ENCODE measurements at regions not wholly inside any gene's neighbourhood (a gene's known extent, or its start where the extent isn't known, plus 50 kb on each side); places are given as distances from the start of the nearest gene placed in this dataset.
A peak's percentile ranks its signal among the peaks of the same experiment; 100 is the strongest.

DNA sequence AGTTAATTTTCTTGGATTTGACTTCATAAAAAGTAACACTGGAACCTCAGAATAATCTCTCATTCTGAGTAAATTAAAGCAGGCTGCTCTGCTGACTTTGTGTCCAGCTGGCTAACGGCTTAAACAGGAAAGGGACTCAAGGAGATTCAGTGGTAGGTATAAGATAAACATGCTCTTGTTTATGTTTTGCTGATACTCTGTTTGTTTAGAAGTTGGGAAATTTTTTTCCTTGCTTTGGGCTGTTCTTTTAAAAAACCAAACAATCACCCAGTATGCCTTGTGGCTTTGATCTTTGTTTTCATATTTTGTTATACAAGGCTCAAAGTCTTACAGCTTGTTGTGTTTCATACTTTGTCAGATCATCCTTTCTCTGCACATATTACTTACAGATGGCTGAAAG is 237.6 kb upstream of the RIOK2 start:
- Histone ChIP-seq H3K36me3 (ENCODE audit: insufficient read depth, low read length) (no peaks in the 10 kb centered on the region), H3K79me2 (replicated peaks; ENCODE audit: insufficient read depth, low read length) (no peaks in the 10 kb centered on the region), H3K27me3 (ENCODE audit: insufficient read depth, low read depth, low read length) (no peaks in the 10 kb centered on the region), H3K9ac (ENCODE audit: low read length) (no peak overlapping the region), H4K20me1 (ENCODE audit: insufficient read depth) (no peaks in the 10 kb centered on the region), H3K9me2 (ENCODE audit: insufficient read depth, low read length) (no peaks in the 10 kb centered on the region), H3K4me2 (ENCODE audit: low read length) (no peak overlapping the region), H3K9me3 (ENCODE audit: low read length) (no peaks in the 10 kb centered on the region), H2AFZ (ENCODE audit: low read depth, low read length) (no peak overlapping the region), H3F3A (ENCODE audit: insufficient read depth, low read length, poor library complexity, severe bottlenecking) (no peaks in the 10 kb centered on the region), H3K4me3 (ENCODE audit: low read length) (no peak overlapping the region), H3K27ac (ENCODE audit: low read length) (no peak overlapping the region)
- TF ChIP-seq EZH2 (IDR thresholded peaks at IDR 0.05; ENCODE audit: borderline replicate concordance, insufficient read depth, low read length, poor library complexity, severe bottlenecking) (no peak), RAD21 (conservative IDR thresholded peaks at IDR 0.05) (no peak)

- TF ChIP-seq RAD21 (conservative IDR thresholded peaks at IDR 0.05) (no peak), MXI1 (conservative IDR thresholded peaks at IDR 0.05; ENCODE audit: poor library complexity, severe bottlenecking) (no peak), EP300 (conservative IDR thresholded peaks at IDR 0.05; ENCODE audit: poor library complexity, severe bottlenecking) (no peak), SMC3 (conservative IDR thresholded peaks at IDR 0.05; ENCODE audit: poor library complexity) (no peak), TAF1 (IDR thresholded peaks at IDR 0.05; ENCODE audit: low read depth) (no peak), EZH2 (IDR thresholded peaks at IDR 0.05; ENCODE audit: borderline replicate concordance, insufficient read depth, low read length, poor library complexity, severe bottlenecking) (no peak), POLR2AphosphoS5 (IDR thresholded peaks at IDR 0.05) (no peak), REST (IDR thresholded peaks at IDR 0.05; ENCODE audit: borderline replicate concordance) (no peak)
- TF ChIP-seq, protein P1, sequence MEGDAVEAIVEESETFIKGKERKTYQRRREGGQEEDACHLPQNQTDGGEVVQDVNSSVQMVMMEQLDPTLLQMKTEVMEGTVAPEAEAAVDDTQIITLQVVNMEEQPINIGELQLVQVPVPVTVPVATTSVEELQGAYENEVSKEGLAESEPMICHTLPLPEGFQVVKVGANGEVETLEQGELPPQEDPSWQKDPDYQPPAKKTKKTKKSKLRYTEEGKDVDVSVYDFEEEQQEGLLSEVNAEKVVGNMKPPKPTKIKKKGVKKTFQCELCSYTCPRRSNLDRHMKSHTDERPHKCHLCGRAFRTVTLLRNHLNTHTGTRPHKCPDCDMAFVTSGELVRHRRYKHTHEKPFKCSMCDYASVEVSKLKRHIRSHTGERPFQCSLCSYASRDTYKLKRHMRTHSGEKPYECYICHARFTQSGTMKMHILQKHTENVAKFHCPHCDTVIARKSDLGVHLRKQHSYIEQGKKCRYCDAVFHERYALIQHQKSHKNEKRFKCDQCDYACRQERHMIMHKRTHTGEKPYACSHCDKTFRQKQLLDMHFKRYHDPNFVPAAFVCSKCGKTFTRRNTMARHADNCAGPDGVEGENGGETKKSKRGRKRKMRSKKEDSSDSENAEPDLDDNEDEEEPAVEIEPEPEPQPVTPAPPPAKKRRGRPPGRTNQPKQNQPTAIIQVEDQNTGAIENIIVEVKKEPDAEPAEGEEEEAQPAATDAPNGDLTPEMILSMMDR (IDR thresholded peaks at IDR 0.05; ENCODE audit: poor library complexity, severe bottlenecking): no peak
- Histone ChIP-seq H3K4me3 (ENCODE audit: low read length) (no peak overlapping the region), H3F3A (ENCODE audit: insufficient read depth, low read length, poor library complexity, severe bottlenecking) (no peaks in the 10 kb centered on the region), H3K27me3 (ENCODE audit: insufficient read depth, low read depth, low read length) (no peaks in the 10 kb centered on the region), H3K79me2 (replicated peaks; ENCODE audit: insufficient read depth, low read length) (no peaks in the 10 kb centered on the region), H3K9me2 (ENCODE audit: insufficient read depth, low read length) (no peaks in the 10 kb centered on the region), H3K9me3 (ENCODE audit: low read length) (no peaks in the 10 kb centered on the region), H4K20me1 (ENCODE audit: insufficient read depth) (no peaks in the 10 kb centered on the region), H3K36me3 (ENCODE audit: insufficient read depth, low read length) (no peaks in the 10 kb centered on the region), H3K27ac (ENCODE audit: low read length) (no peak overlapping the region), H2AFZ (ENCODE audit: low read depth, low read length) (no peak overlapping the region), H3K9ac (ENCODE audit: low read length) (no peak overlapping the region), H3K4me2 (ENCODE audit: low read length) (no peak overlapping the region)
Measured at GRCh38 chr5:97422678-97423077, 239.6 kb upstream of the RIOK2 start.

- H3K9me2 ChIP-seq (ENCODE audit: insufficient read depth, low read length): no peaks in the 10 kb centered on the region
- H3K9ac ChIP-seq (ENCODE audit: low read length): no peak overlapping the region
- H3F3A ChIP-seq (ENCODE audit: insufficient read depth, low read length, poor library complexity, severe bottlenecking): no peaks in the 10 kb centered on the region
- no peak overlapping the region for H3K27ac ChIP-seq (ENCODE audit: low read length)
- no peaks in the 10 kb centered on the region for H3K79me2 ChIP-seq (replicated peaks; ENCODE audit: insufficient read depth, low read length)
- peak; percentile 53 for TF ChIP-seq SMC3 (conservative IDR thresholded peaks at IDR 0.05; ENCODE audit: poor library complexity)
- peak; percentile 57 for TF ChIP-seq RAD21 (conservative IDR thresholded peaks at IDR 0.05)
- TF ChIP-seq EP300 (conservative IDR thresholded peaks at IDR 0.05; ENCODE audit: poor library complexity, severe bottlenecking): no peak
- TF ChIP-seq, protein P1 (IDR thresholded peaks at IDR 0.05; ENCODE audit: poor library complexity, severe bottlenecking): peak; percentile 49
- no peak for TF ChIP-seq REST (IDR thresholded peaks at IDR 0.05; ENCODE audit: borderline replicate concordance)
- no peaks in the 10 kb centered on the region for H3K9me3 ChIP-seq (ENCODE audit: low read length)
- H3K36me3 ChIP-seq (ENCODE audit: insufficient read depth, low read length): no peaks in the 10 kb centered on the region
- H3K4me3 ChIP-seq (ENCODE audit: low read length): no peak overlapping the region
- no peaks in the 10 kb centered on the region for H4K20me1 ChIP-seq (ENCODE audit: insufficient read depth)
- no peak overlapping the region for H3K4me2 ChIP-seq (ENCODE audit: low read length)
- H3K27me3 ChIP-seq (ENCODE audit: insufficient read depth, low read depth, low read length): no peaks in the 10 kb centered on the region
- no peak overlapping the region for H2AFZ ChIP-seq (ENCODE audit: low read depth, low read length)
Measured at GRCh38 chr5:97425511-97425910, 242.5 kb upstream of the RIOK2 start.
